HEK293T (cell line): ENCODE measurements at regions not wholly inside any gene's neighbourhood (a gene's known extent, or its start where the extent isn't known, plus 50 kb on each side); places are given as distances from the start of the nearest gene placed in this dataset.

Experiments
- BHLHE40 ChIP-seq: fragments of 450-650 bp; IDR thresholded peaks from 2 replicates; pipeline ENCODE4 v1.6.1; 2016; ENCODE audit warnings: mild to moderate bottlenecking, moderate library complexity, borderline replicate concordance
- FOXK2 ChIP-seq: fragments of 450-650 bp; IDR thresholded peaks from 2 replicates; pipeline ENCODE4 v1.6.1; 2016; ENCODE audit warnings: mild to moderate bottlenecking
- FOXM1 ChIP-seq: fragments of 450-650 bp; IDR thresholded peaks from 2 replicates; pipeline ENCODE4 v1.6.1; 2017; ENCODE audit warnings: mild to moderate bottlenecking, borderline replicate concordance
- SP1 ChIP-seq: fragments of 450-650 bp; IDR thresholded peaks from 2 replicates; pipeline ENCODE4 v1.6.1; 2017
- TARDBP ChIP-seq: fragments of 450-650 bp; IDR thresholded peaks from 2 replicates; pipeline ENCODE4 v1.6.1; 2016
- ZNF384 ChIP-seq: fragments of 450-650 bp; IDR thresholded peaks from 2 replicates; pipeline ENCODE4 v1.6.1; 2016

DNA sequence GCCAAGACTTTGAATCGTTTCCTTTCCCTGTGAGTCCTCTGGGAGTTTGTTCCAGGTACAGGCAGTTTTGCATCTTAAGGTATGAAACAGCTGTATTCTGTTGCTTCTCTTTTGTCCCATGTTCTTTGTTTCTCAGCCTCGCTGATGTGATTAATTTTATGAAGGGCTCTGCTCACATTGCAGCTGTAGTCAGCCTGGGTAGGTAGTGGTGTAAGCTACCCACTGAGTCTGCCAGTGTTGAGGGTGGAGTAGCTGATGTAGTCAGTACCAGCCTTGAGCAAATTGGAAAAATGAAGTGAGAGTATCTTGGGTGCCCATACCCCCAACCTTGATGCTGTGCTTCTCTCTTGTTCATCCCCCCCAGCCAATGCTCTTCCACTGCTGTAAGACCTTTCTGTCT, 139.6 kb upstream of the SMIM31 start:
- TF ChIP-seq BHLHE40 (no peak), FOXM1 (no peak), ZNF384 (no peak), FOXK2 (no peak), TARDBP (no peak), SP1 (no peak)
